ENCODE measurements at regions not wholly inside any gene's neighbourhood (a gene's known extent, or its start where the extent isn't known, plus 50 kb on each side); places are given as distances from the start of the nearest gene placed in this dataset.
"Not testable (repeated sequence)": the region's sequence is repeated elsewhere in the genome, so short reads cannot be mapped to it uniquely, and the experiment has no call there.

GRCh38 chr4:83782591-83782990 is 246.7 kb downstream of the GPAT3 start:
- DNase-seq (ENCODE audit: low read depth, low spot score) = no peak

- no peak for DNase-seq (ENCODE audit: low read depth, low spot score)
Measured at GRCh38 chr4:83781434-83781833, 245.5 kb downstream of the GPAT3 start.

DNA sequence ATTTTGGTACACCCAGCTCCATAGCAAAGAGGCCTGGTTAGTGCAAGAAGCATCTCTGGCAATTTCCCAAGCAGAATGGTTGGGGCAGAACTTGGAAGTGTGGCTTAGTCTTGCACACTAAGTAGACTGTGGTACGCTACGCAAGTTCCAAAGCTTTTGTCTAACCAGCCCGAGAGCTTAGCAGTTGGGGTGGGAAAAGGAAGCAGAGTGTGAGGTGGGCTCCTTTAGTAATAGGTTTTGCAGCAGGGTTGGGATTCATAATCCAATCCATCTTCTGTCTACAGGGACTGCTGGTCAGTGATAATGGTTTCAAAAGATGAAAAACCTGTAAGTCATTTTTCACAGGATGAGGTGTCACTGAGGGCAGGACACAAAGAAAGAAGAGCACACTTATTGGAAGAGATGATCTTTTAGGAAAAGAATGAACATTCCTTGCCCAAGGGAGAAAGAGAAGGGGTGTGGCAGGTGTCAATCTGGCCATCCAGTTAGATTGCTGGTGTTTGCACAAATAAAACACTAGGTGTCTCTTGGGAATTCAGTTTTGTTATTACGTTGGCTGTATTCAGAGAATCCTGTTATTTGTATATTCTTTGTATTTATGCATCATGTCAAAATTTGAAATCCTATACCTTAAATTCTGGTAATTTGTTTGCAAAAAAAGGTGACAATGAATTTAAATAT is 244.3 kb downstream of the GPAT3 start:
- no peak for DNase-seq (ENCODE audit: low read depth, low spot score)

- DNase-seq (ENCODE audit: low read depth, low spot score) = no peak
Measured at GRCh38 chr4:83779103-83780052, 243.5 kb downstream of the GPAT3 start.

- no peak for DNase-seq (ENCODE audit: low read depth, low spot score)
Measured at GRCh38 chr4:83772685-83773084, 236.8 kb downstream of the GPAT3 start.

DNA sequence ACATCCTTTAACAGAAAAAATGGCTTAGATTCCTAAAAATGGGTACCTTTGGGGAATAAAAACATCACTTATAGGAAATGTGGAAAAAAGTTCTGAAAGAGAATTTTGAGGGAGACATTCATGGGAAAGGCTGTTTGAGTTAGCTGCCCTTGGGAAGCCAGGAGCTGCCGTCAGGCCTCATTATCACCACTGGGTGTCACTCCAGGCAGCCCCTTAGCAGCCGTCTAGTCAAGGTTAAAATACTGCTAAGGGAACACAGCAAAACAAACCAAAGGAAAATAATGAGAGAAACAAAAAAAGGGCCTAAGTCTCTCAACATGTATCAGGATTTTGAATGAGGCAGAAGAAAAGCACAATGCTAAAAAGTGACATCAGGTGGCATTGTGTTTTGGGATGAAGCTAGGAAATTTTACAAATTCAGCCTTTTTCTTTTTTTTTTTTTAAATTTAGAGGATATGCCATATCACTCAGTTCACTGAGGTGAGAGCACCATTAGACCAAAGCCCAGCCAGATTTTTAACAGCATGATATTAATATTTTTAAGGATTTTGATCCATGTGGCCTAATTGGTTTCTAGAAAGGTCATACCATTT is 235.3 kb downstream of the GPAT3 start:
- peak; percentile 15 for DNase-seq (ENCODE audit: low read depth, low spot score)

DNA sequence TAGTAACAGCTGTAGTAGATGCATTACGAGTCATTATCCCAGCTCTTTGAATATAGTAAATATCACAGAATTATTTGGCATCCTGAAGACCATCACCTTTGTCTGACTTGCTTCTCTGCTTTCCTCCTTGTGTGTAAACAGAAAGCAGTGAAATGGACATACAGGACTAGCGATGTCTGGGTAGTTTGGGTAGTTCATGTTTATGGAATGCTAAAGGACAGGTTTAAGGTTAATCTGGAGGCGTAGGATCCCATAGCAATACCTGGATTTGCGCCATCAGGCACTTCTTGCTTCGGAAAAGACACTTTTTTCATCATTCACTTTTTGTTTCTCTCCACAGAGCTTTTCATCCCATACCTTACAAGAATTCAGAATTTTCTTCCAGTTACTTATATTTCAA is 232.2 kb downstream of the GPAT3 start:
- DNase-seq (ENCODE audit: low read depth, low spot score) = no peak

GRCh38 chr4:83767067-83767466 is 231.2 kb downstream of the GPAT3 start:
- no peak for DNase-seq (ENCODE audit: low read depth, low spot score)

- no peak for DNase-seq (ENCODE audit: low read depth, low spot score)
Measured at GRCh38 chr4:83759611-83760010, 223.7 kb downstream of the GPAT3 start.

DNA sequence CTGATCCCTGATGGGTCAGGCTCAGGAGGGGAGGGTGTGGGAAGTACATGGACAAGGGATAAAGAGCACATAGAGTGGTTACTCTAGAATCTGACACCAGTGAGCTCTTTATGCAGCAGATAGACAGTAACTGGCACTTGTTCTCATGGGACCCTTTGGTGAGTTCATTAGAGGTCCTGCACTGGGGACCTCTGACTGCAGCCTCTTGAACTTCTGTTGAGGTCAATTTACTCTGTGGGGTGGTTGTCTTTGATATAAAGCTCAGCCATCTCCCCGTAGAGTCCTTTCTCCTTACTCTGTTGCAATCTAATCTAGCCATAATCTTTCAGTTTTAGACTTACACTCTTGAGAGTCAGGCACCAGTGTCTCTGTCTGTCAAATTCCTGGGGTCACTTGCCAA is 222.4 kb downstream of the GPAT3 start:
- no peak for DNase-seq (ENCODE audit: low read depth, low spot score)

GRCh38 chr4:83757121-83757621 is 221.3 kb downstream of the GPAT3 start:
- DNase-seq (ENCODE audit: low read depth, low spot score) = no peak

DNA sequence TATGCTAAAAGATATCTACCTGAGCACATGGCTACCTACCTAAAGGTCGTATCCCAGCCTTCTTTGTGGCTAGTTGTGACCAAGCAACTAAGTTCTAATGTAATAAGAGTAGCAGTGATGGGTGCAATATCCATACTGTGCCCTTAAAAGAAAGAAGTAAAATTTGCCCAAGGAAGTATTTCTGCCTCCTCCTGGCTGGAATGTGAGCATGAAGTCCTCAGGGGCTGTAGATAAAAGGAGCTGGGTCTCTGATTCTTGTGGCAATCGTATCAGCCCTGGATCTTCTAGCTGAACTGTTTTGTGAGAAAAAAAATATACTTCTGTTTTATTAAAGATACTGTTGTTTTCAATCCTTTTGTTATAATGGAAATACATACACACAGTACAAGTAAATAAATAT is 217.4 kb downstream of the GPAT3 start:
- DNase-seq (ENCODE audit: low read depth, low spot score) = no peak

DNA sequence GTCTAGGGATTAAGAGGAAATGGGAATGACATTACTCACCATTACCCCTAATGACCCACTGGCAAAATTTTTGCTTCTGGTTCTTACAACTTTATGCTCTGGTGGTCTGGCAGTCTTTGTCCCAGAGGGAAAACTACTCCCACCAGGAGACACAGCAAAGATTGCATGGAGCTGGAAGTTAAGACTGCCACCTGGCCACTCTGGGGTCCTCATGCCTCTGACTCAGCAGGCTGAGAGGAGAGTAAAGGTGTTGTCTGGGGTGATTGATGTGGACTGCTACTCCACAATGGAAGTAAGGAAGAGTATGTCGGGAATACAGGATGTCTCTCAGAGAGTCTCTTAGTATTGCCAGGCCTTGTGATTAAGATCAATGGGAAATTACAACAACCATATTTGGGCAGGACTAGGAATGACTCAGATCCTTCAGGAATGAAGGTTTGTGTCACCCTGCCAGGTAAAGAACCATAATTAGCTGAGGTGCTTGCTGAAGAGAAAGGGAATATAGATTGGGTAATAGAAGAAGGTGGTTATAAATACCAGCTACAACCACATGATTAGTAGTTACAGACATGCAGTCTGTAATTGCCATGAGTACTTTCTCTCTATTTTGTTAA is 215.5 kb downstream of the GPAT3 start:
- DNase-seq (ENCODE audit: low read depth, low spot score) = no peak

- no peak for DNase-seq (ENCODE audit: low read depth, low spot score)
Measured at GRCh38 chr4:83748711-83749110, 212.8 kb downstream of the GPAT3 start.

- DNase-seq (ENCODE audit: low read depth, low spot score) = no peak
Measured at GRCh38 chr4:83738895-83739294, 203.0 kb downstream of the GPAT3 start.

DNA sequence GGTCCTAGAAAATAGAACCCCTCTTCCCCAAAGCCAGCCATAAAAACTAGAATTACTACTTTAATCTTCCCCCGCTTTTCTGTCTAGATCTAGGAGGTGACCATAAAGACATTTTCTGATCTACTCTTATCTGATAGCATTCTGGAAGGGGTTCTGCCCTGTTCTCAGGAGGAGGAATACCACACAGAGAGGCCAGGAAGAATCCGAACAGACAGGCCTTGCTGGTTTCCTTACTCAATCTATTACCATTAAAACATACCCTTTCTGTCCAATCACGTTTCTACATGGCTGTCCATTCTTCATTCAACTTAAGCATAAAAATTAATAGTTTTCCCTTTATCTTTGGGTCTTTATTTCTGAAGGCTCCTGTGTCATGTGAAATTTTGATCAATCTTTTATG is 198.7 kb downstream of the GPAT3 start:
- no peak for DNase-seq (ENCODE audit: low read depth, low spot score)

GRCh38 chr4:83732114-83732635 is 196.3 kb downstream of the GPAT3 start:
- DNase-seq (ENCODE audit: low read depth, low spot score) = no peak

GRCh38 chr4:83731609-83732008 is 195.7 kb downstream of the GPAT3 start:
- no peak for DNase-seq (ENCODE audit: low read depth, low spot score)

DNA sequence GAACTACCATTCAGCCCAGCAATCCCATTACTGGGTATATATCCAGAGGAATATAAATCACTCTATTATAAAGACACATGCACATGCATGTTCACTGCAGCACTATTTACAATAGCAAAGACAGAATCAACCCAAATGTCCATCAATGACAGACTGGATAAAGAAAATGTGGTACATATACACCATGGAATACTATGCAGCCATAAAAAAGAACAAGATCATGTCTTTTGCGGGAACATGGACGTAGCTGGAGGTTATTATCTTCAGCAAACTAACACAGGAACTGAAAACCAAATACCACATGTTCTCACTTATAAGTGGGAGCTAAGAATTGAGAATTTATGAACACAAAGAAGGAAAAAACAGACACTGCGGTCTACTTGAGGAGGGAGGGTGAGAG is 195.1 kb downstream of the GPAT3 start:
- DNase-seq (ENCODE audit: low read depth, low spot score) = not testable (repeated sequence)

- no peak for DNase-seq (ENCODE audit: low read depth, low spot score)
Measured at GRCh38 chr4:83728191-83728590, 192.3 kb downstream of the GPAT3 start.

DNA sequence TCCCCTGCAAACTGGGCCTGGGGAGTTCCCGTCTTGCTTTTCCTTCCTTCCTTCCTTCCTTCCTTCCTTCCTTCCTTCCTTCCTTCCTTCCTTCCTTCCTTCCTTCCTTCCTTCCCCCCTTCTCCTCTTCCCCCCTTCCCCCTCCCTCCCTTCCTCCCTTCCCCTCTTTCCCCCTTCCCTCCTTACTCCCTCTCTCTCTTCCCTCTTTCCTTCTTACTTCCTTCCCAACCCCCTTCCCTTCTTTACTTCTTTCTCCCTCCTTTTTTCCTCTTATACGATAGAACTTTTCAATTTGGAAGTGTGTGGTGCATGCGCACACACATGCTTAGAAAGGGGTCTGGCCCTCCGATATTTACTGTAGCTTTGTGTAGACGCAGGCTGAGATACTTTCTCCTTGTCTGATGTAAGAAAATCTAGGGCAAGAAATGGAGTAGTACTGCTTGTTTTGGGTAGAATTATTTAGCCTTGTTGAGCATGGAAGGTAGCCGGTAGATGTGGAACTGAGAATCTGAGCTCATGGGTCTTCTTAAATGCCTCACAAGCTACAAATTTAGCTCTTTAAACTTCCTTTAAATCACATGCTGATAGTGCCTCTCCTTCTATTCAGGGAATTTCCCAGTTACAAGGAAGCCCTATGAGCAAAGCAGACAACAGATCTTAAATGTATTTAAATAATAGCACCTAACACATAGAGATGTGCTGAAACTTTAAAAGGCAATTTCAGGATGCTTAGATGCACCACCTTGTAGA is 189.6 kb downstream of the GPAT3 start:
- no peak for DNase-seq (ENCODE audit: low read depth, low spot score)

All from brain pericyte (primary cell).